ENCODE measurements at regions not wholly inside any gene's neighbourhood (a gene's known extent, or its start where the extent isn't known, plus 50 kb on each side); places are given as distances from the start of the nearest gene placed in this dataset.

GRCh38 chr14:86892152-86892956 lies 1100.6 kb downstream of the GALC start:
- peaks cover 5% of the 10 kb centered on the region for H3K4me1 ChIP-seq (ENCODE audit: control insufficient read depth, insufficient read depth, low read length)
- ChIA-PET CTCF (no interaction called here), POLR2A (ENCODE audit: unreplicated experiment) (no interaction called here)
- H4K8ac ChIP-seq (ENCODE audit: low read depth in 2 of 2, low read length in 2 of 2) = peak overlapping the region; percentile 28 to 84; a peak in 2 of 4 replicates
- BruUV-seq (replicated peaks) = no TSS peak
- H2BK120ac ChIP-seq (ENCODE audit: low read depth, low read length) = peak overlapping the region; percentile 83
- no peak for TF ChIP-seq MAZ (IDR thresholded peaks at IDR 0.05; ENCODE audit: borderline replicate concordance, low read depth, low read length)
- TF ChIP-seq, protein P1, sequence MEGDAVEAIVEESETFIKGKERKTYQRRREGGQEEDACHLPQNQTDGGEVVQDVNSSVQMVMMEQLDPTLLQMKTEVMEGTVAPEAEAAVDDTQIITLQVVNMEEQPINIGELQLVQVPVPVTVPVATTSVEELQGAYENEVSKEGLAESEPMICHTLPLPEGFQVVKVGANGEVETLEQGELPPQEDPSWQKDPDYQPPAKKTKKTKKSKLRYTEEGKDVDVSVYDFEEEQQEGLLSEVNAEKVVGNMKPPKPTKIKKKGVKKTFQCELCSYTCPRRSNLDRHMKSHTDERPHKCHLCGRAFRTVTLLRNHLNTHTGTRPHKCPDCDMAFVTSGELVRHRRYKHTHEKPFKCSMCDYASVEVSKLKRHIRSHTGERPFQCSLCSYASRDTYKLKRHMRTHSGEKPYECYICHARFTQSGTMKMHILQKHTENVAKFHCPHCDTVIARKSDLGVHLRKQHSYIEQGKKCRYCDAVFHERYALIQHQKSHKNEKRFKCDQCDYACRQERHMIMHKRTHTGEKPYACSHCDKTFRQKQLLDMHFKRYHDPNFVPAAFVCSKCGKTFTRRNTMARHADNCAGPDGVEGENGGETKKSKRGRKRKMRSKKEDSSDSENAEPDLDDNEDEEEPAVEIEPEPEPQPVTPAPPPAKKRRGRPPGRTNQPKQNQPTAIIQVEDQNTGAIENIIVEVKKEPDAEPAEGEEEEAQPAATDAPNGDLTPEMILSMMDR (conservative IDR thresholded peaks at IDR 0.05; ENCODE audit: low read depth, low read length) = no peak
- no peak for TF ChIP-seq MXI1 (IDR thresholded peaks at IDR 0.05; ENCODE audit: borderline replicate concordance, low read depth, low read length)
- TF ChIP-seq CHD1 (IDR thresholded peaks at IDR 0.05; ENCODE audit: low read depth, low read length) = no peak
- TF ChIP-seq USF2 (IDR thresholded peaks at IDR 0.05; ENCODE audit: low read depth, low read length) = no peak
- TF ChIP-seq BHLHE40 (IDR thresholded peaks at IDR 0.05; ENCODE audit: low read depth, low read length) = no peak
- no peak for TF ChIP-seq CEBPB (IDR thresholded peaks at IDR 0.05; ENCODE audit: low read depth, low read length)
- TF ChIP-seq NFE2L2 (IDR thresholded peaks at IDR 0.05; ENCODE audit: low read depth, low read length) = no peak
- TF ChIP-seq, protein P2, sequence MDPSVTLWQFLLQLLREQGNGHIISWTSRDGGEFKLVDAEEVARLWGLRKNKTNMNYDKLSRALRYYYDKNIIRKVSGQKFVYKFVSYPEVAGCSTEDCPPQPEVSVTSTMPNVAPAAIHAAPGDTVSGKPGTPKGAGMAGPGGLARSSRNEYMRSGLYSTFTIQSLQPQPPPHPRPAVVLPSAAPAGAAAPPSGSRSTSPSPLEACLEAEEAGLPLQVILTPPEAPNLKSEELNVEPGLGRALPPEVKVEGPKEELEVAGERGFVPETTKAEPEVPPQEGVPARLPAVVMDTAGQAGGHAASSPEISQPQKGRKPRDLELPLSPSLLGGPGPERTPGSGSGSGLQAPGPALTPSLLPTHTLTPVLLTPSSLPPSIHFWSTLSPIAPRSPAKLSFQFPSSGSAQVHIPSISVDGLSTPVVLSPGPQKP (IDR thresholded peaks at IDR 0.05; ENCODE audit: borderline replicate concordance, low read depth, low read length) = no peak
- TF ChIP-seq RCOR1 (IDR thresholded peaks at IDR 0.05; ENCODE audit: insufficient replicate concordance, low read length) = no peak
- TF ChIP-seq MAFK (IDR thresholded peaks at IDR 0.05; ENCODE audit: low read depth, low read length) = no peak
- no peak for TF ChIP-seq RAD21 (IDR thresholded peaks at IDR 0.05; ENCODE audit: low read length)
- H3K4me2 ChIP-seq (ENCODE audit: low read depth, low read length) = peak overlapping the region; percentile 36
- peak overlapping the region; percentile 97 for H3K18ac ChIP-seq (ENCODE audit: low read depth, low read length)
- H2BK5ac ChIP-seq (ENCODE audit: low read depth, low read length, poor library complexity, severe bottlenecking) = peak overlapping the region; percentile 65
- intact Hi-C loops (cut with micrococcal nuclease) (loop anchor here (5.0 kb wide), 1 partner anchor 545 kb away; no protein-coding TSS in a partner anchor), dilution Hi-C loops (cut with HindIII; ENCODE audit: low sequenced_read_pairs, unreplicated experiment) (no loop called here), in situ Hi-C loops (cut with MboI; ENCODE audit: low sequenced_read_pairs) (no loop called here)
- no peaks in the 10 kb centered on the region for H3K27me3 ChIP-seq (ENCODE audit: control insufficient read depth, insufficient read depth, low read length)
- peak overlapping the region; percentile 91 for H4K5ac ChIP-seq (ENCODE audit: low read depth, low read length)
- peak overlapping the region; percentile 60 for H3K23ac ChIP-seq (ENCODE audit: low read depth, low read length)
- H4K91ac ChIP-seq (ENCODE audit: insufficient read depth, low read depth, low read length) = peak overlapping the region; percentile 84
- no peak overlapping the region for H3K4me3 ChIP-seq (ENCODE audit: insufficient read depth, low read depth, low read length)
- H2AFZ ChIP-seq (replicated peaks; ENCODE audit: low read length, poor library complexity) = peak overlapping the region; percentile 12
- peak overlapping the region; percentile 74; the same call in 1 of the 3 replicates for H2BK15ac ChIP-seq (ENCODE audit: low read depth, low read length)
- H3K56ac ChIP-seq (ENCODE audit: extremely low read depth, insufficient read depth, low read length) = peak overlapping the region; percentile 47; the same call in 1 of the 2 replicates
- peak overlapping the region; percentile 54 for H3K4ac ChIP-seq (ENCODE audit: low read depth, low read length)
- H2BK20ac ChIP-seq (ENCODE audit: low read depth, low read length) = peak overlapping the region; percentile 89
- no peaks in the 10 kb centered on the region; the same call in 1 of the 2 replicates for H3K9me3 ChIP-seq (ENCODE audit: control insufficient read depth, insufficient read depth, low read length)
- peak overlapping the region; percentile 26; the same call in 1 of the 2 replicates for H3K9ac ChIP-seq (ENCODE audit: low read depth, low read length)
- H4K20me1 ChIP-seq (ENCODE audit: insufficient read depth, low read length) = no peaks in the 10 kb centered on the region
- no peaks in the 10 kb centered on the region for H3K36me3 ChIP-seq (ENCODE audit: control insufficient read depth, insufficient read depth, low read length)
- H2AK5ac ChIP-seq (ENCODE audit: low read depth, low read length) = peak overlapping the region; percentile 45; the same call in 1 of the 2 replicates
- DNase-seq = peak; percentile 15
- peak overlapping the region; percentile 64 for H3K14ac ChIP-seq (replicated peaks; ENCODE audit: low read depth, low read length)
- no peak overlapping the region for H2AK9ac ChIP-seq (replicated peaks; ENCODE audit: low read depth, low read length, poor library complexity)
- no peaks in the 10 kb centered on the region for H3K79me1 ChIP-seq (ENCODE audit: low read depth in 1 of 2, low read length in 2 of 2)
- no CpG with 5 or more reads among the region's 2 CpGs for WGBS, 2 experiments (ENCODE audit: extremely low coverage in 2 of 2, insufficient read length in 1 of 2)
- no peaks in the 10 kb centered on the region; the same call in 1 of the 2 replicates for H3K9me1 ChIP-seq (ENCODE audit: insufficient read depth, low read length)
- peak overlapping the region; percentile 57; the same call in 1 of the 2 replicates for H3K27ac ChIP-seq (ENCODE audit: insufficient read depth, low read length)
- peak; percentile 65 for ATAC-seq (ENCODE audit: low read depth)

Data from IMR-90 (cell line).